Activated CD8-positive, alpha-beta memory T cell treated with anti-CD3 and anti-CD28 coated beads, Interleukin-2, amount 50 U/mL, for 4 hours (primary cell): ENCODE measurements at regions not wholly inside any gene's neighbourhood (a gene's known extent, or its start where the extent isn't known, plus 50 kb on each side); places are given as distances from the start of the nearest gene placed in this dataset.
"Not testable (repeated sequence)": the region's sequence is repeated elsewhere in the genome, so short reads cannot be mapped to it uniquely, and the experiment has no call there.

Source experiments
- DNase-seq: peaks from one replicate; pipeline ENCODE4 v3.0.0-alpha.2; 2020

DNA sequence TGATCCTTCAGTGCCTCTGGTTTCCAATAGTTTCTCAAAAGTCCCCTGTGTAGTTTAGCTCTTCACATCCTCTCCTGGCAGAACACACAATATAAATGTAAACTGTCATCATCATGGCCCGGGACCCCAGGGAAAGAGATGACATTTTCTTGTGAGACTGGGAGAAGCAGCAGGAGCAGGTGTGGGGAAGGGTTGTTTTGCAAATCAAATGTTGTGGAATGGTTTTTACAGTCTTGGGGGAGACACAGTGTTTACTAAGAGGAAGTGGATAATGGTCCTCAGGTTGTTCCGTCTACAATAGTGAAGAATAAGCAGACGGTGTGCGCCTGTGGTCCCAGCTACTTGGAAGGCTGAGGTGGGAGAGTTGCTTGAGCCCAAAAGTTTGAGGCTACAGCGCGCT is 159.1 kb downstream of the SEC23IP start:
- no peak for DNase-seq

DNA sequence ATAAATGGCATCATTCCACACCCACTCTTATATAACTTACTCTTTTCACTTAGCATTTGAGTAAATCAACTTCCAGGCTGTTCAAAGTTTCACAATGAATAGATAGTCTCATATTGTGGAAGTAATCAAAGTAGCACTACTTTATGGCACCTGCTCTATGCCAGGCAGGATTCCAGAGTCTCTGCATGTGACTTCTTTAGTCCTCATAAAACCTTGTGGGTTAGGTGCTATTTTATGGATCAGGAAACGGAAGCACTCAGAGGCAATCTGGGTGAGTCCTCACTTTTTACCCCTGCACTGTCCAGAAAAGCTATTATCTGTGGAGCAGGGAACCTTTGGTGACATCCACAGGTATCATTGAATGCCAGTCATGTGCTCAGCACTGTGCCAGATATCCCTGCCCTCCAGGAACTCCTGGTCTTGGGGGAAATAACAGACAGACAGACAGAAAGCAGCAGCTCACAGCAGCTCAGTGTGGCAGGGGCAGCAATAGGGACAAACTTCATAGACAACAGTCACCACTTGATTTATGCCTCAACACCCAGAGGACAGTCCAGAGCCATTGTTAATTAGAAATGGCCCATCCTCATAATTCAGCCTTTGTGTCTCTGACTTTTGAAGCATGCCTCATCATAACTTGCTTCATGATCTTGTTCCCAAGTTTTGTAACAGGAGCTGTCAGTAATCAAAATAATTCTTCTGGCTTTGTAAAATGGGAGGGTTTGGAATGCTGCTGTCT is 160.6 kb downstream of the SEC23IP start:
- no peak for DNase-seq

DNA sequence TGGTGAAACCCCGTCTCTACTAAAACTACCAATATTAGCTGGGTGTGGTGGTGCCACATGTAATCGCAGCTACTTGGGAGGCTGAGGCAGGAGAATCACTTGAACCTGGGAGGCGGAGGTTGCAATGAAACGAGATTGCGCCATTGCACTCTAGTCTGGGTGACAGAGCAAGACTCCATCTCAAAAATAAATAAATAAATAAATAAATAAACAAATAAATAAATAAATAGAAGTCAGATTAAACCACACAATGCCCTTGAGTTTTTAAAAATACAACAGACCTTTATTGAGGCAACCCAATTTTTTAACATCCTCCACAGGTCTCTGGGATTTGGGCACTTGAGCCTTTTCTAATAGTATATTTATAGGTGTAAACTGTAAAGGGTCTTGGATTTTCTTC is 167.3 kb downstream of the SEC23IP start:
- not testable (repeated sequence) for DNase-seq

DNA sequence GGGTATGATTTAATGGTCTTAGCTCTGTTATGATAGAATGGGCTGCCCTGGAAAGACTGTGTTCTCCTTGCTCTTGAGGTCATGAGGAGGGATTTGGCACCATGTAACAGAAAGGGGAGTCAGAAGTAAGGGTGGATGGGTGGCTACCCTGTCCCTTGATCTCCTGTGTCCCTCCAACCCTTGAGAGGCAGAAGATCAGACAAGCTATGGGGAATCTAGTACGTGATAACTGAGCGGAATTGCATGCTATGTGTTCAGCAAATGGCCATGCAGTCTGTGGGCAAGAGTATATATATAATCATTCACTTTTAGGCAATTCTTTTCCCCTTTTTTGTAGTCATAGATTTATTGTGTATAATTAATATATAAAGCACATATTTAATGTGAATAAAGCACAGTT is 174.9 kb downstream of the SEC23IP start:
- DNase-seq, result no peak

DNA sequence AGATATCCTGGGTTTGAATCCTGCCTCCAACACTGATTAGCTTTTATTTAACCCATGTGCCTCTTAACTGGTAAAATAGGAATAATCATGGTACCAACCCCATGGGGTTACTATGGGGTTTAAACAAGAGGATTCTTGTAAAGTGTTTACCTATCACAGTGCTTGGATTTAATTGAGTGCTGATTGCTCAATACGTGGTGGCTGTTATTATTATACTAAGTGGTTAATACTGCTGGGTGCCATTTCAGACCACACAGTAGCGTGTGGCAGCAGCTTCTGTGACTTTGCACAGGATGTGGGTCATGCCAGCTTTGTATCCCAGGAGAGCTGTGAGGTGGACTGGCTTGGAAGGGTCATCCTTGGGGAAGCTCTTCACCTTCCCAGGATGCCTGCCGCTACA is 177.2 kb downstream of the SEC23IP start:
- DNase-seq, result no peak

DNA sequence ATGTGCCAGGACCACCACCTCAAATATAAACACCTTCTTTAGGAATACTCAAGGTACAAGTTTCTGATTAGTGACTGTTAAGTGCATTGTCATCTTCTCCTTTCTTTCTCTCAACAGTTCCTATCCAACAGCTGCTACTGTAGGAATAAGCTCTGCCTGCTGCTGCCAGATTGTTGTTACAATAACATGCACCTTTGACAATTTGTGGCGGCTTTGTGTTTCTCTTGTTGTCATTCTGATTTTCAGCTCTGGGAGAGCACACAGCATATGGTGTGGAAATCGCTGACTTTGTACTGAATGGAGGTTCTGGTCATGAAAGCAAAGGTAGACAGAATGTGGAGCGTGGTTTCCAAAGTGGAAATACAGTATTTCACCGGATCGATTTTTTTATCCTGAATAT is 182.8 kb downstream of the SEC23IP start:
- DNase-seq, result no peak

DNA sequence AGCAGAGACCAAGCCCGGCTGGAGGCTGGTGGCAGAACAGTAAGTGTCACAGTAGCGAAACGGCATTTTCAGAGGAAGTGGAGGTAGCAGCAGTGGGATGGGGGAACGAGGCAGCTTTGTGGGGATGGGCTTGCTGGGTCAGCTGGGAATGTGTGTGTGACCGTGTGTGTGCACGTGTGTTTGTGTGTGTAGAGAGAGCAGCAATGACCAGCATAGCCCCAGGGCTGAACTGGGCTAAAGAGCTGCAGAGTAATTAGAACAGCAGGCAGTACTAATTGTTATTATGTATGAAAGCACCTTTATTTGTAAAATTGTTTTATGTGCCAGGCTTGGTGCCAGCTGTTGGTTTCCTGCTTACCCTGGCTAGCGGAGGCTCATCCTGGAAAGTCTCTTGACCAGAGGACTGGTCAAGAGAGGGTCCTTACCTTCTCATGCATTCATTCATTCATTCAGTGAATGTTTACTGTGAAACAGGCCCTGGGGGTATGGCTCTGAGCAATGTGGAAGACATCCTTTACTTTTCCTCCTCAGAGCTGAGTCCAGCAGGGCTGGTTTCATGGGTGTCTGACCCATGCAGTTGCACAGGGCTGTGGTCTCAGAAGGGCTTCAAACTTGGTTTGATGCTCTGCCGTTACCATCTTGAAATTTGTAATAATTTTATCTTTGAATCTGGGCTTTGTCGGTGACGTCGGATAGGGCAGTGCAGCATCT is 184.6 kb downstream of the SEC23IP start:
- no peak for DNase-seq

DNA sequence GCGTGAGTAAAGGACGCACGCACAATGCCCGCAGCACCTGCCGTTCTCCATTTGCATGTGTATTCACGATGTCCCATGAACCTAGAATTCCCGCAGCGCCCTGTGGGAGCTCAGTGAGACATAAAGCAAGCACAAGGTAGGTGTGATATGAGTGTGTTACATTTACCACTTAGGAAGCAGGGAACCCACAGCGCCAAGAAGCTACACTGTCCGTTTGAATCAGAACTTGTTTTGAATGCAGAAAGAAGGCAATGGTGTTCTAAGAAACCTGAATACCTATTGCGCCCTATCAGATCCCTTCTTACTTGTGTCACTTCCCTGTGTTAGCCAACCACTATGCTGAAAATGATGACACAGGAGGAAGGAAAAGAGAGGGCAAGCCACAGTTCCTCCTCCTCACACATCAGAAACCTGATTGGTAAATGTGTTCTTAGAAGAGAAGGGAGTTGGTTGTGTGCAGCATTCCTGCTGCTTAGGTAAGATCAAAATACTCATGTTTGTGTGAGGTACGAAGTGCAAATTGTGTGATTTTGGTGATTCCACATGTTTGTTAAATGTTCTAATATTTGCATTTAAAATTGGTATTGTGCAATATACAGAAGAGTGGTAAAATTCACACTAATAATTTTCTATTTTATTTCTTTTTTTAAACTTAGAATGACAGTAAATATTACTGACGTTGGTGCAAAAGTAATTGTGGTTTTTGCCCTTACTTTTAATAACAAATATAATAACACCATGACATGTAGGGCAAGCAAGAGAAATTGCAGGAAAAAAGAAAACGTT is 185.4 kb downstream of the SEC23IP start:
- DNase-seq, result no peak

DNA sequence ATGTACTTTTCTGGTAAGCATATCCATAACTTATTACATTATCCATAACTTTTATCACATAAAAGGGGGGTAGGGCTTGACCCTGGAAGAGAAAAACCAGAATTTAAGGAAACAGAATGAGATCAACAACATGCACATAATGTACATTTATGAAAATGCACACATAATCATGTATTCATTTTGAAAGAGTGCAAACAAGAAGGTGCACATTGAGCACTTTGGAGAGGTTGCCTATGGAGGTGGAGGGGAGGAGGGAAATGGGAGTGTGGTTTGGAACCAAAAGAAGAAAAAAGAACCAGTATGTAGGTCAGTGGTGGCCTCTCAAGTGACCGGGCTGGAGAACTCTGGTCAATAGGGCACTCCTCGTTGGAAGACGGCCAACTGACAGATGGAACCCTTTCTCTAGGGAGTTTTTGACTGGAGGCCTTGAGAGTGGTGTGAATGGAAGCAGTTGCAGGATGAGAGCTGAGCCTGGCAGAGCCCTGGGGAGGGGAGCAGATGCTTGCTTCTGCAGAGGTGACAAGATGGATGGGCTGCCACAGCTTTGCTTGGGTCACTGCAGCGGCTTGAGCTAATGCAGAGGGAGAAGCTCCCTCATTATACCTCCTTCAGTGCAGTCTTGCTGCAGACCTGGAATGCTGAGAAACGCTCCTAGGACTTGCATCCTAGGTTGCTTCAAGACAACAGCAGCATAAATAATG is 192.7 kb downstream of the SEC23IP start:
- DNase-seq, result no peak

DNA sequence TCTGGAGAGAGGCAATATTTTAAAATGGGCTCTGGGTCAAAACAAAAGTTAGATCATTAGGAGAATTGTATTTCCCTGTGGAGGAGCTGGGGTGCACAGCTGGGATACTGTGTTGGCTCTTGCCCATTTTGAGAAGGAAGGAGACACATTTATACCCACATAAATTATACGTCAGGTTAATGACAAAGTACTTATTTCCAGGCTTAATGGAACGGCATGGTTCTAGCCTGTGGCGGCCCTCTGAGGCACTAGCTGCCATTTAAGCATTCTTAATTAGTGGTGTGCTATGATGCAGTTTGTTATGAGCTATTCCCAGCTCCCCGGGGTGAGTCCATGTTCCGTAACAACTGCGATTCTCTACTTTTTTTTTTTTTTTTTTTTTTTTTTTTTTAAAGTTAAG is 193.5 kb downstream of the SEC23IP start:
- no peak for DNase-seq

DNA sequence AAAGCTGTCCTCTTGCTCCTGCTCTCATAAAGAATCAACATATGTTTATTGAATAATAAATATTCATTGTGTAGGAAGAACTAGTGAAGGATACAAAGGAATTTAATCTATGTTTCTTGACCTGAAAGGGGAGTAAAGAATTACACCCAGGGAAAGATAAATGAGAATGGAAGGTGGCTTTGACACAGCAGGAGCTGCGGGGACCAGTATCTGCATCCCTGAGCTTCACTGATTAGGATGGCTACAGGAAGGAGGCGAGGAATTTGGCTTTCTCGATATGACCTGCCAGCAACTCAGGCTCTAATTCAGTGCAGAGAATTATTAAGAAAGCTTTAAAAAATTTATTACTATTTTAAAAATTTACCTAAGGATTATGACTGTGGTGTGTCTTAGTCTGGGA is 194.6 kb downstream of the SEC23IP start:
- DNase-seq, result no peak

DNA sequence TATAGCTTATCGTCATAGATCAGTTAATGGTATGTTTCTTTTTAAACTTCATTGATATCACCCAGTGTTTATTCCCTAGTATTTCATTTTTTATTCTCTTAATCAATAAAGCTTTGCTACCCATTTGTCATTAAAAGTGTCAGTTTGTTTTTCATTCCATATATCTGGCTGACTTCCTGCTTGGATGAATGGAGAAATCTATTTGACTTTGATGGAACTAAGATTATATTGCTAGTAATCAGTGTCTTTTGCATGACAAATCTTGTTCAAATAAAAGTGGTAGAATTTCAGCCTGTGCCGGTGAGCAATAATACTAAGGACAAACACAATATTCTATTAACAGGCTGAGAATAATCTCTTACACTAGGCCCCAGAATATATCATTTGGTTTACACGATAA is 203.3 kb downstream of the SEC23IP start:
- no peak for DNase-seq

DNA sequence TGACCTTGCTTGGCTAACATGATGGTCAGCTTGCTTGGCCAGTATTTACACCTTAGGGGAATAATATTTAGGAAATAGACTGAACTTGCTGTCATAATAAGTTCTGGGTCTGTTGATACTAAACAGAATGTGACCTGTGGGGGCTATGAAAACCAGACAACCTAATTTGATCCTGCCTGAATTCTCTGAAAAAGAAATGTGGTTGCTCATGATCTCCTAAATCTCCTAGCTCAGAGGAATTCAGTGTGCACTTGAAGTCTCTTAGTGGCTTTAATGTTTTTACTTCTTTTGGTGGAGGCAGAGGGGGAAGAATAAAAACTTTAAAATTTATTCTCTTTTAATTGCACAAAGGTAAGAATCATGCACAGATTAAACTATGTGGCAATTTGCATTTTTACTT is 205.2 kb downstream of the SEC23IP start:
- DNase-seq, result no peak

DNA sequence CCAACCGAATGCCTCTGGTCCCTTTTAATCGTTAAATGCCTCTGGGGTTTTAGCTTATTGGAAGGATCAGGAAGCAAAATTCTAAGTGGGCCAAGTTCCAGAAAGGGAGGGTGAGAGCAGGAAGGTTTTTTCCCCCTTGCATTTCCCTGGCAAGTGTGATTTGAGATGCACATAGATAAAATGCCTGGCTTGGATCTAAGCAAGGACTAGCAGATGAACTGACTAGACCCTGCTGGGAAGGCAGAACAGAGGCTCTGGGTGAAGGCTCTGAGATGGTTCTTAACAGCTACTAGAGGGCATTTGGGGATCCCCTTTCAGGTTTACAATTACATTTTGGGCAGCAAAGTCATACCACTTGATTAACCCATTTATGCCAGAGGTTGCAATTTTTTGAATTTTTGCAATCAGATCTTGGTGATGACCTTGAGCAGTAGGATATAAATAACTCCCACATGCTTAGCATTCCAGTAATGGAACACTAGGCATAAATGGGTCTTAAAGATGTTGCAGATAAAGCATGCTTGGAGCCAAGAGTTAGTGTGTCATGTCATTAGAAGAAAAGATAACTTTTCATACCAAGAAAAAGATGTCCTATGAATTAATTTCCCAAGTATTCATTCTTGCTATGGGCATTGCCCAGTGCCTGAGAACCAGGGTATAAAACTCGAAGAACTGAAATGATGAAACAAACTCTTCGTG is 205.9 kb downstream of the SEC23IP start:
- DNase-seq, result no peak

DNA sequence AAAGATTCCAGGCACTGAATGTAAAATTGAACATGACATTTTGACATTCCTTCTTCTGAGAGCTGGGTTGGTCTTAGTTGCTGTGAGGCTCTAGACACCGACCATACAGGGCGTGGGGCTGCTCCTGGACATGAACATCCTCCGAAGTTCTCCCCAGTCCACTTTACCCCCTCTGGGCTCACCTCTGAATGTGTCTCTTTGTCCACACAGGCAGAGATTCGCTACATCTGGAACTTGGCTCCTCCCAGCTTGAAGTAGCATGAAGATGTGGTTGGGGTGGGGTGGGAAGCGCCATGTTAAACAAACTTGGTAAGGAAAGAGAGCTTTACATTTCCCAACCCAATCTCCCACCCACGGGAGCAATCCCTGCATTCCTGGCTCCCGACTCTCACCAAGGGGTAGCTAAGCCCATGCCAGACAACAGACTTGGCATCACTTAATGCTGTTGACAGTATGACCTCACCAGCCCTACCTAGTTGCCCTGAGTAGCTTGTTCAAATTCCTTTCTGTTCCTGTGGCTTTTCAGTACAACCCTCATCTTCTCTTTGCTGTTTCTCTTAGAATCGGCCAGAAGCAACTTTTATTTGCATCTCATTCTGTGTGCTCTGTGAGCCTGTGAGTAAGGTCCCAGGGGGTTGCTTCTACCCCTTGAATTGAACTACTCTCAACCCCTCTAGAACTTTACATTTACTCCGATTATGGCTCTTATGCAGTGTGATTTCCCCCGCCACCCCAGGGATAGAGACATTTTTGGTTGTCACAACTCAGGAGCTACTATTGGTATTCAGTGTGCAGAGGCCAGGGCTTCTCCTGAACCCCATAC is 211.4 kb downstream of the SEC23IP start:
- no peak for DNase-seq

DNA sequence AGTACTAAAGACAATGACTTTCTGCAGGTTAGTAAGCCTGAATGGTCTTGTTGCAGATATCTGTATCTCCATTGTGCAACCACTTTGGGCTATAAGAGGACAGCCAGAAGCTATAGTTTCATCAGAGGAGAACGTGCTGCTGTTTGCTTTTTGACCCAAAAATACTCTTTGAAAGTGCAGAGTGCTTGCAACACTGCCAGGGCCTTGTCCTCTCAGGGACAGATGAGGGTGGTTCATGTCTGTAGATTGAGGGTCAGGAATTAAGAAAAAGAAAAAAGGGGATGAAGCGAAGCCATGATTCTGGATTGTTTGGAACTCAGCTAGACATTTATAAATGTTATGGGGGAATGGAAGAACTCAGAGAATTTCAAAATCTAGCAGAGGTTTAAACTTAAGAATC is 212.5 kb downstream of the SEC23IP start:
- no peak for DNase-seq

DNA sequence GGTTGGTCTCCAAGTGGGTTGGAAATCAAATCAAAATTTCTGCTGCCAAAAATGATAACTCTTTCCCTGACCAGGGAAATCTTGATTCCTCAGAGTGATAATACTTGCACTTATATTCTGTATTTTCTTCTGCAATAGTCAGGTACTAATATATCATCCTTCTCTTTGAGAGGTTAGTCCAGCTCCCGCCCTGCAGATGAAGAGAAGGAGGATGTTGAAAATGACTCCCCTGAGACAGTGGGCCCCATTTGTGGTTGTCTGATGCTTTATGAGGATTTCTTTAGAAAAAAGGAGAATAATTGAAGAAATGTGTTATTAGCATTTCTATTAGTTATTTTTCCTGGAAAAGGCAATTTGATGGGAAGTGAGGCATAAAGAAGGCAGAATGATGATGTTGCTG is 213.0 kb downstream of the SEC23IP start:
- DNase-seq, result no peak

DNA sequence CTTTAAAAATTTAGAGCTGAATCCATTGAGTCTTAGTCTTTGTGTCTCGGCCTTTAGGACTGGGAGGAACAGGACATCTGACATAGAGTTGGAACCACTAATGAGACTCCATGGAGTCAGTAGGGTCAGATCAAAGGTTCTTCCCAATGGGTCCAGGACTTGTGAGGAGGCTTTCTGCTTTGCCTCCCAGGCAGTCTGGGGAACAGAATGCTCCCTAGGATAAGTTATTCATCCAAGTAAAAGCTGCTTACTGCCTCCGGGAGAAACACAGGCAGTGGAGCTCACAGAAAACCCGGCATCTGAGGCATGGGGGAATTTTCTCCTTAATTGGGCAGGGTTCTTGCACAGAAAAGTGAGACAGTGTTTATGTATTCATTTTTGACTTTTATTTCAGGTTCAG is 216.4 kb downstream of the SEC23IP start:
- DNase-seq, result no peak

DNA sequence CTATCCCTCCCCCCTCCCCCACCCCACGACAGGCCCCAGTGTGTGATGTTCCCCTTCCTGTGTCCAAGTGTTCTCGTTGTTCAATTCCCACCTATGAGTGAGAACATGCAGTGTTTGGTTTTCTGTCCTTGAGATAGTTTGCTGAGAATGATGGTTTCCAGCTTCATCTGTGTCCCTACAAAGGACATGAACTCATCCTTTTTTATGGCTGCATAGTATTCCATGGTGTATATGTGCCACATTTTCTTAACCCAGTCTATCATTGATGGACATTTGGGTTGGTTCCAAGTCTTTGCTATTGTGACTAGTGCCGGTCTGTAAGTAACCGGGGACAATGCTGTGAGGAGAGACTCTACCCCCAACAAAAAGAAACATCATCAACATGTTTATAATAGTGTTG is 217.2 kb downstream of the SEC23IP start:
- not testable (repeated sequence) for DNase-seq

DNA sequence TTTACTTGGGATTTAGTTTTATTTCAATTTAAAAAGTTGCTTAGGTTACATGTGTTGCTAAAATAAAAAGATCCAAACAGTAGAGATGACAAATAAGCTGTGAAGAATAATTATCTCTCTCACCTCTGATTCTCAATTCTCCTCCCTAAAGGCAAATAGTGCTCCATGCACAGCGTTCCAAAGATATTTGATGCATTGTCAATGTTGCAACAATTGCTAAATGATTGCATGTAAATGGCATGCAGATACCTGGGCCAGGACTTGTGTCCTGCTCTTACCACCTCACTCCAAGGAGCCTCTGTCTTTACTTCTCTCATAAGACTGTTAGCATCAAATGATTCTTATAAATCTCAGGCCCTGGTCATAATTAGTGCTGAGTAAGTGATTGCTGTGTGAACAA is 217.7 kb downstream of the SEC23IP start:
- no peak for DNase-seq

DNA sequence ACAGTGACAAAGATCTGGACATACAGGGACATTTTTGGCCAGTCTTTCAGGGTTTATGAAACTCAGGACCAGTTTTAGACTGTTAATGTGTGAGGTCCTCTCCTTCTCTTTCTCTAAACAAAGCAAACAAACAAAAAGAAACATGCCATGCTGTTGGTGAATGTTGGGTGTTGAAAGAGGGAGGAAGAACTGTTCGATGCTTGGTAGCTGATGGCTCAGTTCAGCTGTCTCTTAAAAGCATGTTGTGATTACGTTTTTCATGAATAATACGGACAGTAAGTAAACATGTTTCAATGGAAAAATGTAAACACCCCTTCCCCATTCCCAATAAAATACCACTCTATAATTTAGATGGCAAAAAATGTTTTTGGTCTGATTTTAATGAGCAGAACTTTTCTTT is 219.1 kb downstream of the SEC23IP start:
- DNase-seq, result no peak

DNA sequence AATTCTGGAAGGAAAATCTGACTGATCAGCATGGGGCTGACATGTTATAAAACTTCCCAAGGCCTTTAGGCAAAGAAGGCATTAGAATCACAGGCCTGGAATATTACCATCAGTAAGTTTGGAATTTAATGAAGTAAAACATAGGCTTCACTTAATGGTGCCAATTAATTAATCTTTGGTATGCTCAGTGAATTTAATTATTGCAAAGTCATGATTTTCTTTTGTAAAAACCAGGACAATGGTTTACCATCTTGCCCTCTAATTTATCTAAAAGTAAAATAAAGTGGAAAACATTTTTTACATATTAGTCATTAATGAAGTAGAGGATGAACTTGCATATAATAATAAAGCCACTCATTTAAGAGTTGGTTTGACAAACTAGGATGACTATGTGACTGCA is 220.3 kb downstream of the SEC23IP start:
- DNase-seq, result no peak
